Left lung (tissue), 4 donors: ENCODE measurements at regions not wholly inside any gene's neighbourhood (a gene's known extent, or its start where the extent isn't known, plus 50 kb on each side); places are given as distances from the start of the nearest gene placed in this dataset.

Source experiments
- ATAC-seq: fragments of 200-7000 bp; cut with Tn5 transposase; one replicate; pipeline ENCODE4 v1.9.1; 2020; ENCODE audit warnings: moderate library complexity
- DNase-seq, 4 donors: peaks; one replicate each; pipeline ENCODE4 v3.0.0-alpha.2; 2013 to 2020
- H3K27ac ChIP-seq, 2 donors: fragments of 200-600 bp; sonication (generic) in 1 of 2; one replicate each; pipeline versions ENCODE4 v1.5.0 to v1.8.0; 2020 to 2021
- H3K27me3 ChIP-seq, 2 donors: fragments of 200-600 bp; sonication (generic) in 1 of 2; one replicate each; pipeline versions ENCODE4 v1.5.0 to v1.8.0; 2020 to 2021
- H3K36me3 ChIP-seq, 2 donors: fragments of 200-600 bp; sonication (generic) in 1 of 2; one replicate each; pipeline versions ENCODE4 v1.5.0 to v1.8.0; 2020 to 2021
- H3K4me1 ChIP-seq, 2 donors: fragments of 200-600 bp; one replicate each; pipeline ENCODE4 v1.8.0; 2021
- H3K4me3 ChIP-seq, 2 donors: fragments of 200-600 bp; sonication (generic) in 1 of 2; one replicate each; pipeline versions ENCODE4 v1.5.0 to v1.8.0; 2020 to 2021; ENCODE audit warnings: mild to moderate bottlenecking in 1 of 2
- H3K9me3 ChIP-seq, 2 donors: fragments of 200-600 bp; sonication (generic) in 1 of 2; one replicate each; pipeline versions ENCODE4 v1.5.0 to v1.8.0; 2020 to 2021
- CTCF ChIP-seq, 2 donors: fragments of 200-600 bp; sonication (generic) in 1 of 2; IDR thresholded peaks; one replicate each; pipeline versions ENCODE4 v1.5.0 to v1.8.0; 2021; ENCODE audit warnings: antibody characterized with exemption in 2 of 2
- intact Hi-C, 2 donors: fragments of 100-400 bp; cut with DNase I; formaldehyde crosslinking; loops; one replicate each; pipeline versions ENCODE4 v1.11.2 to v1.14.2; 2022
- donor health status: DM: no; HTN: yes; CAD: no.
- donor health status: DM: no; HTN: no; CAD: no.

GRCh38 chr5:10124287-10124686 lies 125.4 kb downstream of the ATPSCKMT start:
- ATAC-seq (no peak), DNase-seq (no peak)
- no peaks in the 10 kb centered on the region for H3K9me3 ChIP-seq
- intact Hi-C loops = no loop called here
- no peaks in the 10 kb centered on the region for H3K27me3 ChIP-seq
- H3K4me1 ChIP-seq = no peaks in the 10 kb centered on the region
- no peak overlapping the region for H3K4me3 ChIP-seq
- no peaks in the 10 kb centered on the region for H3K36me3 ChIP-seq
- no peak overlapping the region for H3K27ac ChIP-seq
- TF ChIP-seq CTCF (IDR thresholded peaks at IDR 0.05) = no peak

GRCh38 chr5:10123254-10123989 lies 126.3 kb downstream of the ATPSCKMT start:
- Histone ChIP-seq H3K27me3 (no peaks in the 10 kb centered on the region), H3K27ac (no peak overlapping the region), H3K9me3 (no peaks in the 10 kb centered on the region), H3K4me3 (no peak overlapping the region), H3K4me1 (no peaks in the 10 kb centered on the region), H3K36me3 (no peaks in the 10 kb centered on the region)
- intact Hi-C loops = no loop called here
- DNase-seq (no peak), ATAC-seq (no peak)
- TF ChIP-seq CTCF (IDR thresholded peaks at IDR 0.05) = no peak

GRCh38 chr5:10122076-10122726 lies 127.5 kb downstream of the ATPSCKMT start:
- Histone ChIP-seq H3K27me3 (no peaks in the 10 kb centered on the region), H3K36me3 (no peaks in the 10 kb centered on the region), H3K4me1 (no peaks in the 10 kb centered on the region), H3K9me3 (no peaks in the 10 kb centered on the region), H3K4me3 (no peak overlapping the region), H3K27ac (no peak overlapping the region)
- no peak for TF ChIP-seq CTCF (IDR thresholded peaks at IDR 0.05)
- intact Hi-C loops = no loop called here
- ATAC-seq (no peak), DNase-seq (no peak)

- ATAC-seq = no peak
- H3K4me3 ChIP-seq = no peak overlapping the region
Observed at GRCh38 chr5:10120934-10121333, 128.8 kb downstream of the ATPSCKMT start.

More at GRCh38 chr5:10120934-10121333, 128.8 kb downstream of the ATPSCKMT start:
- no peak overlapping the region for H3K27ac ChIP-seq
- DNase-seq = no peak
- H3K4me1 ChIP-seq = no peaks in the 10 kb centered on the region
- intact Hi-C loops = no loop called here
- TF ChIP-seq CTCF (IDR thresholded peaks at IDR 0.05) = no peak
- no peaks in the 10 kb centered on the region for H3K9me3 ChIP-seq
- H3K27me3 ChIP-seq = no peaks in the 10 kb centered on the region
- H3K36me3 ChIP-seq = no peaks in the 10 kb centered on the region
